GM12874 (cell line): ENCODE measurements at regions not wholly inside any gene's neighbourhood (a gene's known extent, or its start where the extent isn't known, plus 50 kb on each side); places are given as distances from the start of the nearest gene placed in this dataset.

Experiments
- CTCF ChIP-seq: IDR thresholded peaks from 2 replicates; pipeline ENCODE4 v1.5.1; 2011; ENCODE audit warnings: low read depth, mild to moderate bottlenecking, control low read depth, low read length, moderate library complexity; ENCODE audit not compliant: insufficient read depth

GRCh38 chr12:3416670-3417069 is 74.3 kb upstream of the PRMT8 start:
- no peak for TF ChIP-seq CTCF

GRCh38 chr12:3417113-3417512 is 73.9 kb upstream of the PRMT8 start:
- no peak for TF ChIP-seq CTCF

DNA sequence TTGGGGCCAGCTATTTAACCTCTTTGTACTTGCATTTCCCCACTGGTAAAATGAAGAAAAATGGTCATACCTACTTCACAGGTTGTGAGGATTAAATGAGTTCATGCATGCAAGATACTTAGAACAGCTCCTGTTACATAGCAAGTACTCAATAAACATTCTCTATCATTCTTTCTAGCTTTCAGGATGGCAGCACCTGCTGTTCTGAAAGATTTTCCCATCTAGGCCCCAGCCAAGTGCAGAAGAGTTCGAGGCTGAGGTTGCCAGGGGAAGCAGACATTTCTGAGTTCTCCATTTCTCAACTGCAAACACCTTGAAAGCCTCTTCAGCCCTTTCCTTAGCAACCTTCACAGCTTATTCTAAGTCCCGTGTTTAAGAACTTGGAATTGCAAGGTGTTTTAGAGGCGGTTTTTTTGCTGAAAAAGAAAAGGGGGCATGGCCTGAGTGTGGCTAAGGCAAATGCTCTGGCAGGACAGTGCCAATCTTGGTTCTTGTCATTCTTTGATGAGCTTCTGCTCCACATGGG is 73.0 kb upstream of the PRMT8 start:
- no peak for TF ChIP-seq CTCF

DNA sequence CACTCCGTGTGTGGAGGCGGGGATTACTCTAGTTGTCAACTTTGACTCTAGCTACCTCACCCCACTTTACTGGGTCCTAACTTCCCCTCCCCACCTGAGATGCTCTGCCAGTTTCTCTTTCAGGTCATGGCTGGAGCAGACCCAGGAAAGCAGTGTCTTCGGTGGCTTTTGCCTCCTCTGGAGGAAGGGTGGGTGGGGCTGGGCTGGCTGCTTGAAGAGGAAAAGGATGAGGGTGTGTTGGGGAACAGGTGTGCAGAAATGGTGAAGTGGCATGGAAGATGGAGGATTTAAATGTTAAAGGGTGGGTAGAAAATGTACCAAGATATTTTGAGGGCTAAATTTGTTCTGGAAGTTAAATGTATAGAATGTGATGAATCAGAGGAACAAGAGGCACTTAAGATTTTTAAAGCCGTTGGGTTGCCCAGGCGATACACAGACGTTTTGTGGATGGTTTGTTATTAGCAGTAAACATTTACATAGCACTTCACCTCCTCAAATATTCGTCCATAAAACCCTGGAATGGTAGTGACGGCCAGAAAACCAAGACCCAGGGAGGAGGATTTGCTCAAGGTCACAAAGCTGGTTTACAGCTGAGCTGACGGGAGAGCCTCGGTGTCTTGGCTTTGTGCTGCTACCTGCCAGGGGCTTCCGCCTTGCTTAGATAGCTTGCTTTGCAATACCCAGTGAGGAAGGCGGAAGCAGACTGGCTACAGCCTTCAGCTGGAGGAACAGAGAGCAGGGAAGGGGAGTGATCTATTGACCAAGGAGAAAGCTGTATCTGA is 72.2 kb upstream of the PRMT8 start:
- no peak for TF ChIP-seq CTCF

DNA sequence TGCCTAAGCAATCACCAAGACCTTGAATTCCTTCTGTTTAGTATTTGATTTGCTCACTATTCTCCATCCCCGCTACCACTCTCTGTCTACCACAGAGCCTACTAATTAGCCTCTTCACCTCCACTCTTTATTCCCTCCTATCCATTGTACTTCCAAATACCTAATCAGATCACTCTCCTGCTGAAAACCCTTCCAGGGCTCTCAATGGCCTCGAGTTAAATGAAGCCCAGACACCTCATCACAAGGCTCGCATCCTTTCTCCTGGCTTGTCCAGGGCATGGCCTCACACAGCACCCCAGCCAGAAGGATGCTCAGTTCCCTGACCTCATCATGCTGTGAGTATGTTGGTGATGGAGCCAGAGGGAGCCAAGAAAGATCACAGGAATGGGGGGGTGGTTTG is 71.4 kb upstream of the PRMT8 start:
- no peak for TF ChIP-seq CTCF

DNA sequence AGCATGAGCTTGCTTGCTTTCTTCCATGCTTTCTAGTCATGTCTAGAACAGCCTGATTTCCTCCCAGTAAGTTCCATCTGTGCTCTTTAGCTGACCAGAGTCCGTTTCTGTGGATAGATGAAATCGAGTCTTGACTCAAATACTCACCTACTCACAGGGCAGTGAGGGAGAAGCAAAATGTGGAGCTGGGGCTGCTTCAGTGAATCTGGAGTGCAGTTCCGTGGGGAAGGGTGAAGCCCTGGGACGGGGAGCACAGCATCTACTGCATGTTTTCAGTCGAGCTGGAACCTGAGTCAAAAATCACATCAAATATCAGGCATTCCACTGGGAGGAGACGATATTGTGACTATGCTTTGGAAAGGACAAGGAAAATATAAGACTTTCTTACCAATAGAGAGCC is 70.3 kb upstream of the PRMT8 start:
- TF ChIP-seq CTCF, result no peak

- no peak for TF ChIP-seq CTCF
Observed at GRCh38 chr12:3421191-3421978, 69.6 kb upstream of the PRMT8 start.
